Ovary (tissue), 7 donors: ENCODE measurements at regions not wholly inside any gene's neighbourhood (a gene's known extent, or its start where the extent isn't known, plus 50 kb on each side); places are given as distances from the start of the nearest gene placed in this dataset.

Experiments used
- DNase-seq, 5 donors: peaks; one replicate each; pipeline ENCODE4 v3.0.0-alpha.2; 2019 to 2020
- H3K27ac ChIP-seq, 2 donors: fragments of 200-600 bp; one replicate each; pipeline versions ENCODE4 v1.5.1 to v1.8.0; 2019 to 2022
- H3K27me3 ChIP-seq: fragments of 200-600 bp; one replicate; pipeline ENCODE4 v1.8.0; 2022
- H3K36me3 ChIP-seq: fragments of 200-600 bp; sonication (generic); one replicate; pipeline ENCODE4 v1.5.1; 2019
- H3K4me1 ChIP-seq: one replicate; pipeline ENCODE4 v1.8.1; 2013; ENCODE audit warnings: mild to moderate bottlenecking, moderate library complexity; ENCODE audit not compliant: insufficient read depth
- H3K4me3 ChIP-seq: fragments of 200-600 bp; sonication (generic); one replicate; pipeline ENCODE4 v1.5.1; 2017
- H3K9me3 ChIP-seq, 2 donors: fragments of 200-600 bp in 1 of 2; sonication (generic) in 1 of 2; one replicate each; pipeline versions ENCODE4 v1.5.1 to v1.8.1; 2013 to 2019; ENCODE audit warnings: mild to moderate bottlenecking in 1 of 2, moderate library complexity in 1 of 2
- CTCF ChIP-seq, 3 donors: fragments of 450-650 bp in 2 of 3; fragments of 200-600 bp in 1 of 3; IDR thresholded peaks; one replicate each; pipeline versions ENCODE4 v1.5.1 to v1.8.0; 2016 to 2022; ENCODE audit warnings: antibody characterized with exemption in 3 of 3, mild to moderate bottlenecking in 1 of 3
- EP300 ChIP-seq: sonication (generic); formaldehyde crosslinking; IDR thresholded peaks from one replicate; pipeline ENCODE4 v1.6.1; 2017; ENCODE audit warnings: antibody characterized with exemption
- POLR2A ChIP-seq: fragments of 450-650 bp; IDR thresholded peaks from one replicate; pipeline ENCODE4 v1.6.1; 2017; ENCODE audit warnings: antibody characterized with exemption, mild to moderate bottlenecking, moderate library complexity
- WGBS, 3 donors: extraction: QIAGEN DNeasy Blood & Tissue Kit in 1 of 3; methylation state at CpG; one replicate each; pipeline versions ENCODE4 v1.1.5 to v1.1.7; 2013 to 2017; 5-methylcytosine and 5-hydroxymethylcytosine counted together
- intact Hi-C, 4 donors: fragments of 100-400 bp; cut with DNase I; formaldehyde crosslinking; loops; one replicate each; pipeline versions ENCODE4 v1.11.0 to v1.15.1; 2022 to 2023
- donor health status: DM: no; HTN: no; CAD: no; lungs with moderate emphysema.
- donor health status: DM: no; HTN: no; CAD: no.
- donor health status: Bipolar disorder and iron deficiency.
- donor health status: DM: no; HTN: no; CAD: no.
- donor health status: DM: yes; HTN: yes; CAD: no.

GRCh38 chr2:111636905-111637304 is 247.1 kb downstream of the ANAPC1 start:
- no peaks in the 10 kb centered on the region for H3K36me3 ChIP-seq
- DNase-seq: no peak
- H3K9me3 ChIP-seq: no peaks in the 10 kb centered on the region
- no peak overlapping the region for H3K27ac ChIP-seq
- no peak for TF ChIP-seq EP300
- no peak for TF ChIP-seq POLR2A
- TF ChIP-seq CTCF (IDR thresholded peaks at IDR 0.05): no peak
- H3K4me1 ChIP-seq: no peaks in the 10 kb centered on the region
- 76 to 92% (median 81%) methylated on average over 5 of the region's 5 CpGs for WGBS, 3 donors
- H3K27me3 ChIP-seq: no peaks in the 10 kb centered on the region
- no peak overlapping the region for H3K4me3 ChIP-seq
- intact Hi-C loops: no loop called here

- intact Hi-C loops: no loop called here
- DNase-seq: no peak
- 73 to 98% (median 84%) methylated on average over 4 of the region's 4 CpGs for WGBS, 3 donors
- TF ChIP-seq EP300: no peak
- TF ChIP-seq POLR2A: no peak
- H3K4me3 ChIP-seq: no peak overlapping the region
- no peaks in the 10 kb centered on the region for H3K9me3 ChIP-seq
- H3K27ac ChIP-seq: no peak overlapping the region
- H3K36me3 ChIP-seq: no peaks in the 10 kb centered on the region
- H3K4me1 ChIP-seq: no peaks in the 10 kb centered on the region
- H3K27me3 ChIP-seq: no peaks in the 10 kb centered on the region
Observed at GRCh38 chr2:111638274-111638877, 245.6 kb downstream of the ANAPC1 start.

GRCh38 chr2:111640480-111640879 is 243.5 kb downstream of the ANAPC1 start:
- intact Hi-C loops: no loop called here
- H3K27me3 ChIP-seq: no peaks in the 10 kb centered on the region
- 61 to 80% (median 68%) methylated on average over 2 of the region's 2 CpGs for WGBS, 3 donors

GRCh38 chr2:111642586-111643327 is 241.2 kb downstream of the ANAPC1 start:
- no peaks in the 10 kb centered on the region for H3K9me3 ChIP-seq
- WGBS, 3 donors: 88 to 96% (median 92%) methylated on average over 2 of the region's 2 CpGs
- DNase-seq: no peak
- no peaks in the 10 kb centered on the region for H3K27me3 ChIP-seq
- intact Hi-C loops: no loop called here
- H3K36me3 ChIP-seq: no peaks in the 10 kb centered on the region
- TF ChIP-seq POLR2A (no peak), EP300 (no peak), CTCF (IDR thresholded peaks at IDR 0.05) (no peak)
- no peaks in the 10 kb centered on the region for H3K4me1 ChIP-seq
- no peak overlapping the region for H3K27ac ChIP-seq
- H3K4me3 ChIP-seq: no peak overlapping the region

More at GRCh38 chr2:111640480-111640879, 243.5 kb downstream of the ANAPC1 start:
- no peak overlapping the region for H3K27ac ChIP-seq
- H3K4me3 ChIP-seq: no peak overlapping the region
- DNase-seq: no peak
- H3K9me3 ChIP-seq: no peaks in the 10 kb centered on the region
- H3K4me1 ChIP-seq: no peaks in the 10 kb centered on the region
- no peak for TF ChIP-seq CTCF (IDR thresholded peaks at IDR 0.05)
- H3K36me3 ChIP-seq: no peaks in the 10 kb centered on the region

- TF ChIP-seq EP300 (no peak), POLR2A (no peak), CTCF (IDR thresholded peaks at IDR 0.05) (no peak)
- no peaks in the 10 kb centered on the region for H3K4me1 ChIP-seq
- no peak overlapping the region for H3K4me3 ChIP-seq
- intact Hi-C loops: no loop called here
- DNase-seq: no peak
- H3K27ac ChIP-seq: no peak overlapping the region
- no peaks in the 10 kb centered on the region for H3K36me3 ChIP-seq
- no peaks in the 10 kb centered on the region for H3K9me3 ChIP-seq
- WGBS, 3 donors: 90 to 97% (median 93%) methylated on average over 1 of the region's 1 CpG
- H3K27me3 ChIP-seq: no peaks in the 10 kb centered on the region
Observed at GRCh38 chr2:111643759-111644158, 240.2 kb downstream of the ANAPC1 start.
